Colon (tissue), 2 donors: ENCODE measurements at regions not wholly inside any gene's neighbourhood (a gene's known extent, or its start where the extent isn't known, plus 50 kb on each side); places are given as distances from the start of the nearest gene placed in this dataset.

Source experiments
- FAIRE-seq: peaks from 2 replicates; lab custom pipeline; 2012; peaks lifted over from hg19 to GRCh38; lab: Jason Lieb, UNC
- donor health status: control.
- donor health status: control.

DNA sequence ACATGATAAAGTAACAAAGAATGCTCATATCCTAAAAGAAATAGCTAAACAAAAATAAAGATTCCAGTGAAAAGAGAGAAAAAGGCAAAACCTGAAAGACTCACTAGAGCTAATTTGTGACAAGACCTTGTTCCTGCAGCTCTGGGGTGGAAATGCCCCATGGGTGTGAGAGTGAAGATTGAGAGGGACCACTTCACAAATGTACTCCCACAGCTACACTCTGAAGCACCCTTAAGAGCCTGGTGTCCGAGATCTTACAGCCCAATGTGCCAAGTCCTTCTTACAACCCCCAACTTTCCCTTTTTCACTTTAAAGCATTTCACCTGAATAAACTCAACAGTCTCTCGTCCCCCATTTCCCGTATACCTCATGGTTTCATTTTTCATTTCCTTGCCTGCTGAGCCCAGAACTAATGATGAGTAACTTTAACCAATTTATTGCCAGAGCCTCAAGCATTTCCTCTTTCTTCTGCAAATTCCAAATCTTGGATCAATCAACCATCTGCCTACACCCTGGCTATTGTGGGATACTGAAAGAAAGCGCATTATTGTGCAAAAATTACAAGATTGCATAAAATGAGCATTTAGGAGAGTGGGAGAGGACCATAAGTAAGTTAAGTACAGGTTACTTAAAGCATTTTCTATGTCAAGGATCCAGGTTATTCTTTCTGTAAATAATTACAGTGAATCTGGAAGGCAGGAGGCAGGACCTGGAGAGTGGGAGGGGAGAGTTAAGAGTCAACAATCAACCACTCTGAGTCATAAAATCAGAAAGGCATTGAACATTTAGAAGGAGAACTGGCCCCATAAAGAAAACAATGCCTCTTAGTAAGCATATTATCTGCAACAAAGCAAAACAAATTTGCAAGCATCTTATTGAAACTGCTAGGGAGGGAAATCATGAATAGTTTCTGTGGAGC is 804.4 kb upstream of the CELF4 start:
- no peak for FAIRE-seq

DNA sequence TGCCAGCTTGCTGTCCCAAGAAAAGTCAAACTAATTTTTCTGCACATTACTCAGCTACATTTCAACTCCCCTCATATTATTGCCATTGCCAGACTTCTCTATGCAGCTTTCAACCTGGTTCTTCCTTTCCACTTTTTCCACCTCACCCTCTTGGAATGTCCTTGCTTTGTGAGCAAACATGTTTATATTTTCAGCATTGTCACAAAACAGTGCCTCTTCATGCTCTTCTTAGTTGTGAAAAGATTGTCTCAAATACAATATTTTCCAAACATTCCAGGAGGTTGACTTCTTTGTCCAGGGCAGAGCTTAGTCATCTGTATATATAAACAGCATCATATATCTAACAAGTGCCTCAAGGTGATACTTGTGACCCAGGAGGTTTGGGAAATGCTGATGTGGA is 803.3 kb upstream of the CELF4 start:
- FAIRE-seq, result no peak

DNA sequence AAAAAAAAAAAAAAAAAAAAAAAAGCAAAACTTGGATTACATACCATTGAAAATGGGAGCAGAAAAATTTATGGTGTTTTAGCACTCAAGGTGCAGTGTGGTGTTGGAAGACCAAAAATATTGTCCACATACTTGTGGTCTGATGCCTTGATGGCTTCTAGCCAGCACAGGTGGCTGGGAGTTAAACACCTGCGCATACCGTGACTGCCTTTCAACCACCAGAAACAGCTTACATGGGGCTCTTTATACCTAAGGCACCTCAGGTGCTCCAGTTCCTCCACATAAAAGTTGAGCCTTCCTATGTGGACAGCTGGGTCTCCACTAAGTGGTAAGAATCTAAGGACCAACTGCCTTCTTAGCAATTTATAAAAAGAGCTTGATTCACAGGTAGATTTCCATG is 802.6 kb upstream of the CELF4 start:
- FAIRE-seq, result no peak

DNA sequence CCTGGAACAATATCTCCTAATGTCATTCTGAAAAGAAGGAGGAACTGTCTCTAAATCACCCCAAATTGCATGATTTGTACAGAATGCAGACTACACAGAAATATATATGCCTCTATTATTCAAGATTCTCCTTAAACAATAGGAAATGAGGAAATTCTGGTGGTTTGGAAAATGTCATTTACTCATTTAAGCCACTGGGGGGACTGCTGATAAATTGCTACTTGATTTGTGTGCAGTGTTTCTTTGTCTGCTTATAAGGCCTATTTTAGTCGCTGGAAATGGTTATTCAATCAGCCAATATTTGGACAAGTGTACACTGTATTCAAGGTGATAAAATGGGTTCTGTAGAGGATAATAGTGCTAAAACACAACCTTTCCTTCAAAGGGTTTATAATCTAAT is 801.9 kb upstream of the CELF4 start:
- FAIRE-seq, result no peak

DNA sequence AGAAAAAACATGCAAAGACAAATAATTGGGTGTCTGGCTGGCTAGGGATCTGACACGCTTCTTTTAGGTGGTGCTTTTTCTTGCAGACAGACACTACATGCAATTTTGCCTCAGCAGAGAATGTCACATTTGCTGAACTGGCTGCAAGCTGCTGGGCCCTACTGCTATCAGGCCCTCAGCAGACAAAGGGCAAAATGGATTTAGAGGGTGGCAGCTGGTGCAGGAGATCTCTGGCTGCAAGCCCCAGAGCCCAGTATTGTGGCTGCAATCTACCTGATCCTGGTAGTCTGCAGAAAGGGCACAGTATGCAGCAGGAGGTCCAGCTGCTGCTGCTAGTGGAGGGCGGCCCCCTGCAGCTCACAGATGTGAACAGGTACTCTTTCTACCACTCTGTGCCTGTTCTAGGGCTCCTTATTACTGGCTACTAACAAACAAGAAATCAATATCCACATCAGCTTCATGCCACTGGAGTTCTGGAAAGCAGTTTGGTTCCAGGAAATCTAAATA is 796.7 kb upstream of the CELF4 start:
- FAIRE-seq, result no peak

DNA sequence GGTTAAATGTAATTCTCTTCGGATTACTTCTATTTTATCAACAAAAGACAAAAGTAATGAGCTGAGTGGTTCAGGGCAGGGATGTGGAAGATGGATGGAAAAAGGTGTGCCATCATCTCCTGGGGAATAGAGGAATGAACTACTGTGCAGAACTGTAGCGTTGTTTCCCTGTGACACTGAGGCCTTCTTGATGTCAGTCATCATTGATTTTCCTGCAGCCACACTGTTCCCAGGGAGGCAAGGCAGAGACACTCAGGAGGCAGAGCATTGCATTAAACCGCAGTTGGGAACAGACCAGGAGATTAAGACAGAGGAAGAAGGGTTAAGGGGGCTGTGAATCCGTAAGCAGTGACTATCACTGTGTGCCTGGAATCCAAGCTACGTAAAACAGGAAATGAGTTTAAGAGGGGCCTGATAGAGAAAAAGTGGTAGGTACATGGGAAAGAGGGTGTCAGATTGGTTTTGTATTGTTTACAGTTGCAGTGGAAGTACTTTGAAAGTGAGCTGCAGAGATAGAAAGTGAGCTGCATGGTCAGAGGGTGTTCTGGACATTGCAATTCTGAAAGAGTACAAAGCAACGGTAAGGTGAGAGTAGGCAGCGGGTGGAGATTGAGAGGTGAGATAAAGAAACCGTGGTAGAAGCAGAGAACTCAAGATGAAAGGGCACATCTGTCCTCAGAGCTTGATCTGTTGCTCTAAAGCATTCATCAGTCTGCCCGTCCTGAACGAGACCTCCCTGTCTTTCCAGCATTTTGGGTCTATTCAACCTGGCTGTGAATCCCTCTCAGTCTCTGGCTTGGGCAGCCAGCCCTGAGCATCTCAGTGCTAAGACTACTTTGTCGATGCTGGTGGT is 793.4 kb upstream of the CELF4 start:
- no peak for FAIRE-seq

DNA sequence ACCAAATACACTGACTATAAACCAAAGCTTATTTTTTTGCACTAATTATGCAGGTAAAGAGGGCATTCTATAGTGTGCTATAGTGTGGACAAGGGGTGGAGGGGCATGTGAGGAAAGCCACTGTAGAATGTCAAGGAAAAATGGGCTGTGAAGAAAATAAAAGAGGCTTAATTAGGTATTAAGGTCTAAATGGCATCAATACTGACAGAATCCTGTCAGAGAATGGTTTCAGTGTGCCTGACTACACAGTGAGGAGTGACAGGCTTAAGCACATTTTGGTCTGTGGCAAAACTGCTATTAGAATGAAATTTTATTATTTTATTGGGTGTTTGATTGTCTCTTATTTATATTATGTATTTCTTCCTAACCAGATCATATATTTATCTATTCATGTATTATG is 787.6 kb upstream of the CELF4 start:
- FAIRE-seq, result no peak

DNA sequence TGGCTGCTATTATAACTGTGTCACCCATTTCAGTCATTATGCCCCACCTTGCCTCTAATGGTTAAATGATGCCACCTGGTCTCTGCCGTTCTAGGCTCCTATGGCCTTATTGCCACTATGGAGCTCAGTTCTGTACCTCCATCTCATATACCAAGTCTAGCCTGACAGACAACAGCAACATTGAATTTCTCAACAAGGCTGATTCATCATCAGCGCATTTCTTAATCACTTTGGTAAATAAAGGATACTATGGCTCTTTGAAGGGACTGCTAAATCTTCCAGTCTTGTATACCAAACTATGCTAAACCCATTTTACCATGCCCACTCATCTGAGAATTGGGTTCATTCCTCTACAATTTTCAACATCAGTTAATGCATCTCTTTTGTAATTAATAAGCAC is 784.5 kb upstream of the CELF4 start:
- FAIRE-seq, result no peak

DNA sequence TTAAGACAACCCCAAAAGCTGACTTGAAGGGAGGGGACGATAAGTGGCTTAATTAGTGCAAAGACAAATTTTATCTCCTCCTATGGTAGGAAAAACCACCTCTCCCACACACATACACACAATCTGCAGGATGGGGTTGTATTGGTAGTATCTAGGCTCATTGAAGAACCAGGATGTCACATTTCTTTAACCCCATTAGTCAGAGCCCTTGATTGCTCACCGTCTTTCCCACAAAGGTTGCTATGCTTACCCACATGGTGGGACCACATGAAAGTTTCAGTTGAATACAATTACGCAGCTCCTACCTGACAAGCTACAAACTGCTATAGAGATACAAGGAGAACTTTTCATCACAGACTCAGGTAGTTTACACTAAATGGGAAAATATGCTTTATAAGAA is 765.0 kb upstream of the CELF4 start:
- FAIRE-seq, result no peak

DNA sequence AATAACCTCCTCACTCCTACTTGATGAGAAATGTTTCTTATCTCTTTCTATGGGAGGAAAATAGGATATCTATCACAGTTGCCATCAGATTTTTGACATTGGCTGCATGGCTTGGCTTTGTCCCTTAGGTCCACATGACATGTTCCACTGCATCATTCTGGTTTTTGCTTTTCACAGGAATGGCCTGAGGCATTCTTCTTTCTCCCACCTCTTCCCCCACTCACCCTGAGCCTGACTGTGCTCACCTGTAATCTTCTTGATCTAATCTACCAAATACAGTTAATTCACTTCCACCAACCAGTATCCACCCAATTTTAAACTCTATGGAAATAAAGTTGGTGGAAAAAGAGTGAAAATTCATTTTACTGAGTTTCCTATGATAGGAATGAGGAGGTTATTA is 763.5 kb upstream of the CELF4 start:
- FAIRE-seq, result no peak

DNA sequence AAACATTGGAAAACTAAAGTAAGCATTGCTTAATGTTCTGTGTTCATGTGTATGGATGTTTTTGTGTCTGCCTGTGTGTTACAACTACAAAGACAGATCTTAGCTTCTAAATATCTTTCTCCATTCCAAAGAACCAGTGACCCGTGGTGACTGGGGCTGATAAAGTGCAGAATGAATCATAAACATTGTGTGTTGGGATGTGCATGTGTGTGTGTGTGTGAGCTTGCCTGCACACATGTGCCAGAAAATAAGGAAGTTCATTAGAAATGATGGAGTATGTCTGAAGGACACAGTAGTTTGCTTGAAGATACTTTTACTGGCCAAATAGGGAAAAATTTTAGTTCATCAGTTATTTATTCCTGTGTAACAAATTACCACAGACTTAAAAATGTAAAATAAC is 756.6 kb upstream of the CELF4 start:
- no peak for FAIRE-seq

DNA sequence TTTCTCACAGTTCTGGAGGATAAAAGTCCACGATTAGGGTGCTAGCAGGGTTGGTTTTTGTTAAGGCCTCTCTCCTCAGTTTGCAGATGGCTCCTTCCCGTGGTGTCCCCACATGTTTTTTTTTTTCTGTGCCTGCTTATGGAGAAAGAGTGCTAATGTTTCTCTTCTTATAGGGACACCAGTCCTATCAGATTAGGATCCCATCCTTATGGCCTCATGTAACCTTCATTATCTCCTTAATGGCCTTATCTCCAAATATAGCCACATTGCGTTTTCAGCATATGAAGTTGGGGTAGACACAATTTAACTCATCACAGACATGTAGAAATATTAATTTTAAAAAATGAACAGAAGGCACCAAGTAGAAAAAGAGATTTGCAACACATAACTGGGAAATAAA is 755.7 kb upstream of the CELF4 start:
- FAIRE-seq, result no peak

DNA sequence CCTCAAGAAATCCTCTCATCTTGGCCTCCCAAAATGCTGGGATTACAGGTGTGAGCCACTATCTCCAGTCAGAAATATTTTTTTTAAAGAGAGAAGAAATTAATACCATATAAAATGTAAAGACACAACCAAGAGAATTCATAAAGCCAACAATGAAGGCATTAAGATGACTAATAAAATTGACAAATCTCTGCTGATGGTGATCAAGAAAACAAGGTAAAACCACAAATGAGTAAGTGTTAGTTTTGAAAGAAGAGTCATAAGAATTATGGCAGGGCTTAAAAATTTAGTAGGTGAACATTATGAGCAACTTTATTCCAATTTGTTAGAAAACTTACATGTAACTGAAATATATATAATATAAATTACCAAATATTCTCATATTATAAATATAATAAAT is 752.8 kb upstream of the CELF4 start:
- FAIRE-seq, result no peak

DNA sequence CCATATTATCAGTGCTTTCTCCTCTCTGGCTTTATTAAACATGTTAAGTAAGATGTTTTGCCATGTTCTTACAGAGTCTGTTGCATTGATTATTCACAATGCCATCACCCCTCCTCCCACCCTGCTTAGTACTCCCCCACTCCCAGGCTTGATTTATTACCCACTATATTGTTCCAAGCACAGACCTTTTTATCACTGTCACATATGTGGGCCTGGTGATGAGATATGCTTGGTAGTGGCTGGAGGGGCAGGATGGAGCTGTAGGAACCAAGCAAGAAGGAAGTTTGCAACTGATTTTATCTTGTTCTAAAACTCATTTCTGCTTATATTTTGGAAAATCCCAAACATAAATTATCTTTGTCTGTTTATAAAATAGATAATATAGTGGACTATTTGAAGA is 748.2 kb upstream of the CELF4 start:
- FAIRE-seq, result no peak

DNA sequence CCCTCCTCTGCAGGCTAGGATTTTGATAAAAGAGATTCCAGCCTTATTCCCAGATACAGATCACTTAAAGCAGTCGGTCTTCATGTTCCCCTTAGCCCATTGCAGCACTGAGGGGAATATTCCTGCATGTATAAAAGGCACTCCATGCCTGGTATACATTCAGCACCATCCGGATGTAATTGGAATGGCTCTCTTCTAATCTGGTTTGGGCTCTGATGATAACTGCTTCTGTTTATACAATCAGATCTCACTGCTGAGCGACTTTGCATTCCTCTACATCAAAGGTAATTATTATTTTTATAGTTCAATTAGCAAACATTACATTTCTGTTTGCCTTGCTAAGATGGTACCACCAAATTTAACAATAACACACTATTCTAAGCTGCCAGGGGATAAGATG is 746.9 kb upstream of the CELF4 start:
- no peak for FAIRE-seq

DNA sequence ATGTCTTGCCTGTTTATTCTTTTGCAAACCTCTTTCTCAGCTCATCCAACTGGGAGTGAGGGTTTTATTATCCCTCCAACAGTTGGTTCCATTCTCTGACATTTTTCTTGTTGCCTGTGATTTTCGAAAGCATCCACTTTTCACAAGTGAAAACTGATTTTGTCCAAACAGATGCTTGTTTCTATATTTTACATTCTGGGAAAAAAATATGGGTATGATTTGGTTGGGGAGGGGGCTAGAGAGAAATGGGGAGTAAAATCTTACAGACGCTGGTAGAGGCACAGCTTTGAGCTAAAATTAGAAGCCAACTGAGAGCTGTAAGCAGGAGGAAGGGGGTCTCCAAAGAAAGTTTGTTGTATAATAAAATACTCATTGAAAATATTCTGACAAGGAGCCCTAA is 745.3 kb upstream of the CELF4 start:
- FAIRE-seq, result no peak

DNA sequence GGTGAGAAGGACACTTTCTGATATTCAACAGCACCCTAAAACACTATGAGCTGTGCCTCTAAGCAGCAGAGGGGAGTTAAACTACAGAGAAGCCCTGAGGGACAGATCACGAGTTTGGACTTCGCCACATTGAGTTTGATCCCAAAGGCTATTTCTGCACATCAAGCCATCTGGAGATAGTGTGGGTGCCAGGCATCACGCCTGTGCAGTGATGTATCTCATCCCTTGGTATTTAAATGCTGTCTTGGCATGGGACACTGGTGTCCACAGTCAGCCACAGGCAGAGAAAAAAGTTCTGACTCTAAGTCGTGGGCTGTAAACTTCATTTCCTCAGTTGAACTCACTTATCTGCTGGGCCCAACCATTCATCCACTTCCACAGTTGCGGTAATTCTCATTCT is 742.3 kb upstream of the CELF4 start:
- FAIRE-seq, result no peak

DNA sequence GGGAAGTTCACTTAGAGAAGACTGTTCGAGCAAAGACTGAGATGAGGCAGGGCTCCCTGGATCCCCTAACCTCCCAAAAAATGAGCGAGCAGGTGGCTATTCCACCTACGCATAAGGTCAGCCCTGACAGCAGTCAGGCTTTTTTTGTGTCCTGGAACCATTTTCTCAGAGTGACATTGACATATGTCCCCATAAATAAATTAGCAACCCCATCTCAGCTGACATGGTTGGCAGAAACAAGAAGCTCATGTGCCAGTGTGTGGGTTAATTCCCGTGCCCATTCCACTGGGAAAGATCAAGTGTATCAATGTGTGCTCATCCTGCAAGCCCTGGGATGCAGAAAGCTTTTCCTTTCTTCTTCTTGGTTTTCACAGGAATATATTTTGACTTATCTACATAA is 740.4 kb upstream of the CELF4 start:
- no peak for FAIRE-seq

DNA sequence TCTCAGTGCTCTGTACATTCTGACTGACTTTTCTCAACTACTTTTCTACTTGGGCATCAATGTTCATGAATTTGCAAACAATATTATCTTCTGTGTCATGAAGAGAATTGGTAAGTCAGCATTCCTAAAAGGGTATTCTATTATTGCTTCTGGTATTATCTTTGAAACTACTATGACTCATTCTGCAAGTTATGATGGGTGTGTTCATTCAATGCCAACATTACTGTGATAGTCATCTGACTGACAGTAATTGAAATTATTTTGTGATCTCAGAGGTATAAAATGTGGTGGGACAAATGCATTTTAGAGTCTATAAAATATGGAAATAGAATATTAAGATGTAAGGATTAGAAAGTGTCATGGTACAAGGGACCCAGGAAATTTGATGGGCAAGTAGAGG is 736.0 kb upstream of the CELF4 start:
- FAIRE-seq, result no peak

DNA sequence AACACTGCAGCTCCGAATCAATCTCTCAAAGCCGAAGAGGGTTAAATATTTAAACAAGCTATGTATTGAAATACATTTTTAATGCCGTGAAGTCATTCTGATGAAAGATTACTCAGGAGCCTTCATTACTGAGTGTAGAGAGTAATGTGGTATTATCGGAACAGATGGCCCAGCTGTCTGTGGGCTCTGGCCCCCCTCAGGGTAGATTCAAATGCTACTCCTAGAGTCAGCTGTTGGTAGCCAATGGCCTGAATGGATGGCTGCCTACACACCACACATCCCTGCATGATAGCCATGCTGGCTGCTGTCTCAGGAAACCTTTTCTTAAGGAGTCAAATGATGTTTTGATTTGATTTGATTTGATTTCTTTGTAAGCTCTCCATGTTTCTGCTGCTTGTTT is 732.3 kb upstream of the CELF4 start:
- no peak for FAIRE-seq

DNA sequence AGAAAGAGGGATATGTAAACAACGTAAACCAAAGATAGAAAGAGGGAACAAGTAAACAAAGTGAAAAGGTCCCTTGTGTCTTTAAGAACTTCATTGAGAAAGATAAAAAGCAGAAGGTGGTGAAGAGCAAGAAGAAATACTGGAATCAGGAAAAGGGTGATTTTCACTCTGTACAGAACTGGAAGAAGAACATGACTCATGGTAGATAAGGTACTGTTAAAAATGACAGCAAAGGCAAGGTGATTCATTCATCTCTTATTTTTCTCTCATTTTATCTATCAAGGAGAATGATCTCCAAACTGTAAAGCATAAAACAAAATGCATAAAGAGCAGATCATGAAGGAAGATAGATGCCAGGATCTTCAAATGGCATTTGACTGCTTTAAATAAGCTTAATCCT is 724.6 kb upstream of the CELF4 start:
- FAIRE-seq, result no peak

DNA sequence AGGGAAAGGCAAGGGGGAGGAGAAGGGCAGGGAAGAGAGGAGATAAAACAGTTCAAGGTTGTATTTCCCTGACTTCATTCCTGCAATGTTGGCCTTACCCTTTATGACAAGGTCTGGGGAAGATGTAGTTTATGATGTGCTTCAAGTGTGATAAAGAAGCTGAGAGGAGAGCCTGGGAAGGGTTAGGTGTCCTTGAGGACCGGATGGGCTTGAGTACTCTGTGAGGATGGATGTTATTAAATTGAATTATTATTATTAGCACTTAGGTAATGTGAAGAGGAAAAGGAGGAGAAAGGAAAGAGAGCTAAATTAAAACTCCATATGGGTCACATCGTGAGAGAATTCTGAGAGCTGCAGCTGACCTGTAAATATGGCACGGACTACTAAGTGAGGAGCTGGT is 719.4 kb upstream of the CELF4 start:
- FAIRE-seq, result no peak

DNA sequence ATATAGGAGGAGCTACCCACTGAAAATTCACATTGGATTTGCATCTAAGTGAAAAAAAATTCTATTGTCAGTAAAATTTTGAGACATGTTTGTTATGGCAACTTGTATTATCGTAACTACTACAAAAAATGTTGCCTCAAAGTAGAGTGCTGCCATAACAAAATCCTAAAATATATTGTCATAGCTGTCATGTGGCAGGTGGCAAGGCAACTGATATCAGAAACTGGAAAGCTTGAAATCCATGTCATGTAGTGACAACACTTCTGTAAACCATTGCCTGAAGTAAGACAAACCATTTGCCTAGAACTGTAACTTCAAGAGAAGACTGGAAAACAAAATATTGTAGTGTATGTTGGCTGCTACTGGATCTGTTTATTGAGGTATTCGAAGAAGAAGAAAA is 697.5 kb upstream of the CELF4 start:
- no peak for FAIRE-seq
